K562 (cell line): ENCODE measurements at regions not wholly inside any gene's neighbourhood (a gene's known extent, or its start where the extent isn't known, plus 50 kb on each side); places are given as distances from the start of the nearest gene placed in this dataset.

Experiments used
- ATAC-seq: fragments of 200-7000 bp; cut with Tn5 transposase; 3 replicates; pipeline ENCODE4 v1.9.1; 2020; ENCODE audit warnings: moderate library complexity
- BruUV-seq: library from RNA; stranded (reverse); fragments of 400-500 nt; replicated peaks from 2 replicates; lab custom pipeline; 2021; lab: Mats Ljungman, UMichigan
- CTCF ChIA-PET: fragments of 300-600 bp; formaldehyde crosslinking; extraction: SDS; loops from one replicate; lab custom pipeline; 2021; ENCODE audit warnings: low intra/inter-chr PET ratio; lab: Yijun Ruan, JAX
- POLR2A ChIA-PET: fragments of 300-600, 350-650 bp; sonication (Branson Sonifier 250); formaldehyde crosslinking; extraction: SDS; loops from one replicate; lab custom pipeline; 2021; ENCODE audit warnings: antibody characterized with exemption, inconsistent platforms; lab: Yijun Ruan, JAX
- DNase-seq, 4 experiments: peaks; one replicate each; pipeline versions ENCODE4 v3.0.0 to v3.0.0-alpha.2; 2011 to 2018; ENCODE audit warnings: low spot score in 3 of 4, mixed read lengths in 3 of 4; ENCODE audit errors: extremely low read depth in 1 of 4
- FAIRE-seq: peaks from 2 replicates; lab custom pipeline; 2011; peaks lifted over from hg19 to GRCh38; lab: Jason Lieb, UNC
- H2AFZ ChIP-seq: 2 replicates; pipeline ENCODE4 v1.6.0; 2011; ENCODE audit warnings: low read depth, low read length, control low read depth, inconsistent platforms
- H3K27ac ChIP-seq: fragments of 200-600 bp; 3 replicates; pipeline ENCODE4 v1.8.0; 2011; ENCODE audit warnings: low read depth, mild to moderate bottlenecking, control low read depth, inconsistent platforms, low read length, moderate library complexity, mixed read lengths; ENCODE audit errors: extremely low read depth
- H3K27me3 ChIP-seq, 2 experiments: fragments of 300-600 bp in 1 of 2; 2 replicates in 1 of 2; 3 replicates in 1 of 2; pipeline versions ENCODE4 v1.6.0 to v1.8.0; 2011; ENCODE audit warnings: inconsistent platforms in 2 of 2, low read length in 2 of 2, mild to moderate bottlenecking in 1 of 2, mixed read lengths in 1 of 2, moderate library complexity in 1 of 2; ENCODE audit not compliant: control insufficient read depth in 2 of 2, insufficient read depth in 2 of 2
- H3K36me3 ChIP-seq: fragments of 300-600 bp; 3 replicates; pipeline ENCODE4 v1.8.0; 2011; ENCODE audit warnings: mild to moderate bottlenecking, low read length, inconsistent platforms; ENCODE audit not compliant: control insufficient read depth, insufficient read depth
- H3K4me1 ChIP-seq, 2 experiments: fragments of 200-600 bp in 1 of 2; replicated peaks in 1 of 2; 2 replicates in 1 of 2; 3 replicates in 1 of 2; pipeline versions ENCODE4 v1.5.1 to v1.8.0; 2011; ENCODE audit warnings: inconsistent platforms in 2 of 2, low read length in 2 of 2, mild to moderate bottlenecking in 1 of 2, mixed read lengths in 1 of 2, moderate library complexity in 1 of 2; ENCODE audit not compliant: control insufficient read depth in 2 of 2, insufficient read depth in 2 of 2
- H3K4me2 ChIP-seq: 2 replicates; pipeline ENCODE4 v1.6.1; 2011; ENCODE audit warnings: low read length, control low read depth, inconsistent platforms, mixed read lengths; ENCODE audit not compliant: insufficient read depth
- H3K4me3 ChIP-seq: fragments of 200-600 bp; sonication (generic), shearing (Covaris generic); 2 replicates; pipeline ENCODE4 v1.5.1; 2016; ENCODE audit warnings: control low read depth, inconsistent platforms
- H3K79me2 ChIP-seq: fragments of 200-600 bp; 3 replicates; pipeline ENCODE4 v1.8.0; 2011; ENCODE audit warnings: low read length, inconsistent platforms; ENCODE audit not compliant: control insufficient read depth, insufficient read depth
- H3K9ac ChIP-seq, 2 experiments: 2 replicates each; pipeline versions ENCODE4 v1.6.0 to v1.6.1; 2011; ENCODE audit warnings: low read depth in 2 of 2, low read length in 2 of 2, control low read depth in 1 of 2, inconsistent platforms in 1 of 2, mild to moderate bottlenecking in 1 of 2, mixed read lengths in 1 of 2; ENCODE audit not compliant: insufficient read depth in 1 of 2
- H3K9me1 ChIP-seq: one replicate; pipeline ENCODE4 v1.6.0; 2011; ENCODE audit warnings: inconsistent platforms, mild to moderate bottlenecking, low read length, moderate library complexity; ENCODE audit not compliant: control insufficient read depth, insufficient read depth
- H3K9me3 ChIP-seq: replicated peaks from 2 replicates; pipeline ENCODE4 v1.5.1; 2011; ENCODE audit warnings: low read depth, low read length, inconsistent platforms; ENCODE audit not compliant: control insufficient read depth, insufficient read depth
- H4K20me1 ChIP-seq: replicated peaks from 2 replicates; pipeline ENCODE4 v1.6.1; 2011; ENCODE audit warnings: low read length, inconsistent platforms, mixed read lengths; ENCODE audit not compliant: control insufficient read depth, insufficient read depth
- BRF2 ChIP-seq: IDR thresholded peaks from 3 replicates; pipeline ENCODE4 v1.6.1; 2011; ENCODE audit warnings: borderline replicate concordance, mild to moderate bottlenecking; ENCODE audit not compliant: insufficient read length, insufficient read depth
- E2F6 ChIP-seq, 2 experiments: IDR thresholded peaks; 2 replicates each; pipeline ENCODE4 v1.6.1; 2011; ENCODE audit warnings: borderline replicate concordance in 1 of 2, control low read depth in 1 of 2, low read depth in 1 of 2, low read length in 1 of 2, mild to moderate bottlenecking in 1 of 2, mixed read lengths in 1 of 2, moderate library complexity in 1 of 2; ENCODE audit not compliant: insufficient read depth in 1 of 2, insufficient read length in 1 of 2, poor library complexity in 1 of 2, severe bottlenecking in 1 of 2; ENCODE audit errors: extremely low read depth in 1 of 2
- GTF2A2 ChIP-seq: IDR thresholded peaks from 2 replicates; pipeline ENCODE4 v1.6.1; 2016; ENCODE audit warnings: mild to moderate bottlenecking, missing genetic modification characterization, missing compliant biosample characterization
- HES1 ChIP-seq: fragments of 450-650 bp; IDR thresholded peaks from 2 replicates; pipeline ENCODE4 v1.6.1; 2016; ENCODE audit warnings: low read depth, mild to moderate bottlenecking, moderate library complexity
- MEIS2 ChIP-seq: fragments of 450-650 bp; IDR thresholded peaks from 2 replicates; pipeline ENCODE4 v1.6.1; 2014; ENCODE audit warnings: mild to moderate bottlenecking; ENCODE audit not compliant: partially characterized antibody
- NUFIP1 ChIP-seq: fragments of 450-650 bp; IDR thresholded peaks from 2 replicates; pipeline ENCODE4 v1.6.1; 2018; ENCODE audit not compliant: partially characterized antibody
- ZNF507 ChIP-seq: conservative IDR thresholded peaks from 2 replicates; pipeline ENCODE4 v1.6.1; 2017; ENCODE audit warnings: missing genetic modification characterization, missing compliant biosample characterization
- WGBS: fragments of 100-300 bp; shearing (Covaris generic); methylation state at CpG from one replicate; pipeline ENCODE4 v1.1.6; 2016; ENCODE audit warnings: low coverage, mixed read lengths; ENCODE audit not compliant: insufficient coverage; ENCODE audit errors: missing lambda C conversion rate; 5-methylcytosine and 5-hydroxymethylcytosine counted together
- in situ Hi-C: fragments of 300-500 bp; cut with MboI; formaldehyde crosslinking; loops from 4 replicates; pipeline ENCODE4 v1.15.0; 2018; ENCODE audit warnings: inconsistent platforms, mixed read lengths
- intact Hi-C: fragments of 100-400 bp; cut with micrococcal nuclease; formaldehyde crosslinking; loops from 2 replicates; pipeline ENCODE4 v1.14.2; 2022
- TF ChIP-seq, protein P1 (sequence below): fragments of 450-650 bp; IDR thresholded peaks from 2 replicates; pipeline ENCODE4 v1.6.1; 2017; ENCODE audit warnings: antibody characterized with exemption, mild to moderate bottlenecking

DNA sequence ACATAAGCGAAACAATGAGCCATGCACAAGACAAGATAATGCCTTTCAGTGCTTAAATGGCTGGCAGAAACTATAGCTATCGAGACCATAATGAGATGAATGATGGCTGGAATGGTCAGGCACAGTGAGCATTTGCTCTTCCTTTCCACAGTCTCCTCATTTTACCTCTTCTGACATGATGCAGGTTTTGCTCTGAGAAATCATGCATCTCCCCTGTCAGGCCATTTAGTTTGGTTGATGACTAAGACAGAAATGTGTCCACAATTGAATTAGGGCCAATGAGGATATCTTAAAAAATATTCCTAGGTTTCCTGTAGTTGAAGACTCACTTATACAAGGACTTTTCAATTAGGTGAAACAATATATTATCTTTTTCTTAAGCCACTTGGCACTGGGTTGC, 475.1 kb downstream of the TMEM232 start:
- H4K20me1 ChIP-seq, result no peaks in the 10 kb centered on the region
- 0% methylated on average over 2 of the region's 2 CpGs for WGBS
- in situ Hi-C loops (no loop called here), intact Hi-C loops (no loop called here)
- ChIA-PET CTCF (no interaction called here), POLR2A (no interaction called here)
- no peak overlapping the region for H3K4me3 ChIP-seq
- H3K9me3 ChIP-seq, result 0 out of 2 replicates have a peak, but pooled peaks cover 2% of the 10 kb centered on the region
- TF ChIP-seq HES1, result no peak
- no peak for TF ChIP-seq NUFIP1
- TF ChIP-seq MEIS2, result no peak
- no peak for TF ChIP-seq E2F6 (IDR thresholded peaks at IDR 0.05; ENCODE audit: borderline replicate concordance in 1 of 2, extremely low read depth in 1 of 2, insufficient read depth in 1 of 2, insufficient read length in 1 of 2, low read depth in 1 of 2, low read length in 1 of 2, poor library complexity in 1 of 2, severe bottlenecking in 1 of 2)
- TF ChIP-seq, protein P1, sequence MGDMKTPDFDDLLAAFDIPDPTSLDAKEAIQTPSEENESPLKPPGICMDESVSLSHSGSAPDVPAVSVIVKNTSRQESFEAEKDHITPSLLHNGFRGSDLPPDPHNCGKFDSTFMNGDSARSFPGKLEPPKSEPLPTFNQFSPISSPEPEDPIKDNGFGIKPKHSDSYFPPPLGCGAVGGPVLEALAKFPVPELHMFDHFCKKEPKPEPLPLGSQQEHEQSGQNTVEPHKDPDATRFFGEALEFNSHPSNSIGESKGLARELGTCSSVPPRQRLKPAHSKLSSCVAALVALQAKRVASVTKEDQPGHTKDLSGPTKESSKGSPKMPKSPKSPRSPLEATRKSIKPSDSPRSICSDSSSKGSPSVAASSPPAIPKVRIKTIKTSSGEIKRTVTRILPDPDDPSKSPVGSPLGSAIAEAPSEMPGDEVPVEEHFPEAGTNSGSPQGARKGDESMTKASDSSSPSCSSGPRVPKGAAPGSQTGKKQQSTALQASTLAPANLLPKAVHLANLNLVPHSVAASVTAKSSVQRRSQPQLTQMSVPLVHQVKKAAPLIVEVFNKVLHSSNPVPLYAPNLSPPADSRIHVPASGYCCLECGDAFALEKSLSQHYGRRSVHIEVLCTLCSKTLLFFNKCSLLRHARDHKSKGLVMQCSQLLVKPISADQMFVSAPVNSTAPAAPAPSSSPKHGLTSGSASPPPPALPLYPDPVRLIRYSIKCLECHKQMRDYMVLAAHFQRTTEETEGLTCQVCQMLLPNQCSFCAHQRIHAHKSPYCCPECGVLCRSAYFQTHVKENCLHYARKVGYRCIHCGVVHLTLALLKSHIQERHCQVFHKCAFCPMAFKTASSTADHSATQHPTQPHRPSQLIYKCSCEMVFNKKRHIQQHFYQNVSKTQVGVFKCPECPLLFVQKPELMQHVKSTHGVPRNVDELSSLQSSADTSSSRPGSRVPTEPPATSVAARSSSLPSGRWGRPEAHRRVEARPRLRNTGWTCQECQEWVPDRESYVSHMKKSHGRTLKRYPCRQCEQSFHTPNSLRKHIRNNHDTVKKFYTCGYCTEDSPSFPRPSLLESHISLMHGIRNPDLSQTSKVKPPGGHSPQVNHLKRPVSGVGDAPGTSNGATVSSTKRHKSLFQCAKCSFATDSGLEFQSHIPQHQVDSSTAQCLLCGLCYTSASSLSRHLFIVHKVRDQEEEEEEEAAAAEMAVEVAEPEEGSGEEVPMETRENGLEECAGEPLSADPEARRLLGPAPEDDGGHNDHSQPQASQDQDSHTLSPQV, result no peak
- TF ChIP-seq GTF2A2 (tag), result no peak
- no peak for TF ChIP-seq BRF2
- no peak for TF ChIP-seq ZNF507 (tag)
- no peaks in the 10 kb centered on the region for H3K27me3 ChIP-seq
- no peaks in the 10 kb centered on the region for H3K4me1 ChIP-seq
- no peak for ATAC-seq
- DNase-seq, result no peak
- H3K4me2 ChIP-seq, result no peak overlapping the region
- no TSS peak for BruUV-seq
- no peak for FAIRE-seq
- no peak overlapping the region for H2AFZ ChIP-seq
- H3K27ac ChIP-seq, result no peak overlapping the region
- no peaks in the 10 kb centered on the region for H3K36me3 ChIP-seq
- H3K9me1 ChIP-seq, result no peaks in the 10 kb centered on the region
- no peak overlapping the region for H3K9ac ChIP-seq
- no peaks in the 10 kb centered on the region for H3K79me2 ChIP-seq
